ENCODE measurements at regions not wholly inside any gene's neighbourhood (a gene's known extent, or its start where the extent isn't known, plus 50 kb on each side); places are given as distances from the start of the nearest gene placed in this dataset.
"Not testable (repeated sequence)": the region's sequence is repeated elsewhere in the genome, so short reads cannot be mapped to it uniquely, and the experiment has no call there.

DNA sequence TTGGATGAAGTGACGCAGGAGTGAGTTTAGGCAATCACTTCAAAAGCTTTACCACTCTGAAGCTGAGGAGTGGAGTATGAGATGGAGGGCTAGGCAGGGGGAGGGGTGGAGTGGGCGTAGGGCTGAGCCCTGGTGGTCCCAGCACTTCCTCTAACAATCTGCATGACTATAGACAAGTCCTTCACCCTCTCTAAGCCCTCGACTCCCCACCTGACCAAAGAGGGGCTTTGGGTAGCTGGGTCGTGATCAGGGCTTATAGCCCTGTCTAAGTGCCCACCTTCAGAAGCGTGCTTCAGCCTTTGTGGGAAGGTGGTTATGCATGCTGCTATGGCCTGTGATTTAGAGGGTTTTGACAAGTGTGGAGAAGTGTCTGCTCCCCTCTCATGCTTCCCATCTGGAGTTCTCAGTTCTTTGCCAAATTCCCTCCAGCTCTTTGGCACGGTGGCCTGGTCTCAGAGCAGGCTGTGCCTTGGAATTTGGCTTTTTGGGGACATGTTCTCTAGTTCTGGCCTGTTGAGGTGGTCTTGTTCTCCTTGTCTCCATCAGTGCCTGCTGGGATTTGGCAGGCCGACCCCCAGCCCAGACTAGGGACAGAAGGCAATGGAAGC, 53.0 kb downstream of the ACTBL2 start:
- DNase-seq = no peak

DNA sequence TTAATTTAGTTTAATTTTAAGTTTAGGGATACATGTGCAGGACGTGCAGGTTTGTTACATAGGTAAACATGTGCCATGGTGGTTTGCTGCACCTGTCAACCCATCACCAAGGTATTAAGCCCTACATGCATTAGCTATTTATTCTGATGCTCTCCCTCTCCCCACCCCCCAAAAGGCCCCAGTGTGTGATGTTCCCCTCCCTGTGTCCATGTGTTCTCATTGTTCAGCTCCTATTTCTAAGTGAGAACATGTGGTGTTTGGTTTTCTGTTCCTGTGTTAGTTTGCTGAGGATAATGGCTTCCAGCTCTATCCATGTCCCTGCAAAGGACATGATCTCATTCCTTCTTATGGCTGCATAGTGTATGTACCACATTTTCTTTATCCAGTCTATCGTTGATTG, 53.6 kb downstream of the ACTBL2 start:
- DNase-seq = not testable (repeated sequence)

GRCh38 chr5:57422993-57423392, 59.6 kb downstream of the ACTBL2 start:
- DNase-seq = no peak

DNA sequence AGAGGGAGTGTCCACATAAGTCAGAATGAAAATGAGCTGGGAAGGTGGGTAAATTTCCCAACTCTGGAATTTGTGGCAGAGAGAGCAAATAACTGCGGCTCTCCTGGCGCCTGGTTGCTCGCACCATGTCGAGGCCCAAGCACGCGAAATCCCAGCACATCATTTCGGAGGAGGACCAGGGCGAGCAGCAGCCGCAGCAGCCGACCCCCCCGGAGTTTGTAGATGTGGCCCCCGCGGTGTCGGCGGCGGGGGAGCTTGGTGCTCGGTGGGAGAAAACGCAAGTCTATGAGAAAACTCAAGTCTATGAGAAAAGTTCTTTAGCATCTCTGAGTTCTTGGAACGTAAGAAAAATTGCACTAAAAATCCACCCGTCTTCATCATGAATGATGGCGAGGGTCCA, 60.3 kb downstream of the ACTBL2 start:
- no peak for DNase-seq

DNA sequence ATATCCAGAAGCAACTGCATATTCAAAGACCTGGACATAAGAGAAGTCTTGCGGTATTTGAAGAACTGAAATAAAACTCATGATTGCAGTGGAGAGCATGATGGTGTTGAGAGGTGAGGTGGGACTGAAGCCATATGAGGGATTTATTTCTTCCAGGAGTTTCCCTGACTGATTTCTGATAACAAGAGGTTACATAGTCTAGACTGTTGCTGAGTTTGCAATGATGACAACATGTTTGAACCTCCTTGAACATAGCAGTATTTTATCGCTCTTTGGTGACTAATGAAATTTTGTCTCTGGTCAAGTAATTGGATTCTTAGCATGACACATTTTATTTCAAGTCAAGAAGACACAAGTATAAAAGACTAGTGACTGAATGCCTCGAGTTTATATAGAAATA, 61.8 kb downstream of the ACTBL2 start:
- no peak for DNase-seq

DNA sequence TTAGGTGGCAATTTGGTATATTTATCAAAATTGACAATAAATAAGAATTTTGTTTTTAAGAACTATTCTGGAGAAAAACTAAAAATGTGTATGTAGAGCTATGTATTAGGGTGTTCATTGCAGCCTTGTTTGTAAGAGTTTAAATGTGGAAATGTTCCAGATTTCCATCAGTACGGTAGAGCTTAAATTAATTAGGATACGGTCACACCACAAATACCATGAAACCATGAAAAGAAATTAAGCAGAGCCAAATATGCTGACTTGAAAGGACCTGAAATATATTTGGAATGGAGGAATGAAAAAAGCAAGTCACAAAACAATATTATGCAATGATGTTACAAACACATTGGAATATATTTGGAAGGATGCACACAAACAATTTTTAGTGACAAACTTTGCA, 64.6 kb downstream of the ACTBL2 start:
- no peak for DNase-seq

GRCh38 chr5:57417320-57417719, 65.3 kb downstream of the ACTBL2 start:
- DNase-seq = no peak

DNA sequence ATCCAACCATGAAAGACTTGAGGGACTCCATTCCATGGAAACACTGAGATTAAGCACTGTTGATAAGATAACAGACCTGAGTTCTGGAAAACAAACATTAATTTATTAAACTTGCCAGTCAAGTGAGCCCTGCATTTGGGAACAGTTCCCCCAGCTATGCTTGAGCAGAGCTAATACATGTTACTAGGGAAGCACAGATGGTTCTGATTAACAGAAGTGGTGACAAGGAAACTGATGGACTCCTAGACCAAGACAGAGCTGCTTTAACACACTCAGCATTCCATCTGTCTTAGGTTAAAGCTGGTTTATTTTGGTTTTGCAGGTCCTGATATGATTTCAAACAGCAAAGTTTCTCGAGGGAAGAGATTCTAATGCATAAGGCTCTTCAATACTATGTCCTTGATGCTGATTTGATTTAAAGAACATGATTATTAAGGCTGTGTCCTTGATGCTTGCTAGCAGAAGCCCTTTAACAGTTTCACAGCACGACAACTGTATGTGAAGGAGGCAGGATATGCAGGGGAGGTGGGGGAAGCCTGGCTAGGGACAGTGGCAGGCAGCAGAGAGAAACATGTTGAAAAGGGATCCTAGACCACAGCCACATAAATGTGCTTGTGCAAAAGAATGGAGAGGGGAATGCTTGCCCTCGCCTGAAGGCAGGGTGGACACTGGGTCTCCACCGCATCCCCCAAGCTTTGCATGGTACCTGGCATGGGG, 66.2 kb downstream of the ACTBL2 start:
- no peak for DNase-seq

DNA sequence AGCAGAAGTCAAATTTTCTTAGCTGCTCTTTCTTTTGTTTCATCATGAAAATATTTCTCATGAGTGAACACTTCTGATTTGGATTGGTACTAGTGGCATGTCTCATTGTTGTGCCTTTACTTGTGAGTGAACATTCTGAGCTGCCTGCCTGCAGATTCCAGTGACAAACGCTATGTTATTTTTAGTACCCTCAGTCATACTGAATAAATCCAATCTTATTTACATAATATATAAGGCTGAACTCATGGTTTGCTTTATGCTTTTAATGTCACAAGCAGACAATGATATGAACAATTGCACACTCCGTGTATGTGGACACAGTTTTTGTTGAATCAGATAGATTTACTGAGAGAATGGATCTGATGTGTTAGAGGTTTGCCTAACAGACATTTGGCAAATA, 67.8 kb downstream of the ACTBL2 start:
- no peak for DNase-seq

DNA sequence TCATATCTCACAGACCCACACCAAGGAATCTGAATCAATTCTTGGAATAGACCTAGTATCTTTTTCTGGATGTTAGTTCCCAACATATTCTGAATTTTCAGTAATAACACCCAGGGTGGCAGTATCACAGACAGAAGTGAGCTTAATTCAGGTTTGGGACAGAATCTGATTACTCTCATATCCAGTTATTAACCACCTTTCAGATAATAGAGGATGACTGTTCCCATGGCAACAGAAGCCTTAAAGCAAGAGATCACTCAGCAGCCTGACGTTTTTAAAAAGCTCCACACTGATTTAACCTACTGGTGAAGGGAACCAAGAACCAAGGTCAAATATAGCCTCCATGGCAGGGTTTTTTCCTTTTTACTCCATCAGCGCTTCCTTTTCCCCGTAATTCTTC, 68.4 kb downstream of the ACTBL2 start:
- no peak for DNase-seq

DNA sequence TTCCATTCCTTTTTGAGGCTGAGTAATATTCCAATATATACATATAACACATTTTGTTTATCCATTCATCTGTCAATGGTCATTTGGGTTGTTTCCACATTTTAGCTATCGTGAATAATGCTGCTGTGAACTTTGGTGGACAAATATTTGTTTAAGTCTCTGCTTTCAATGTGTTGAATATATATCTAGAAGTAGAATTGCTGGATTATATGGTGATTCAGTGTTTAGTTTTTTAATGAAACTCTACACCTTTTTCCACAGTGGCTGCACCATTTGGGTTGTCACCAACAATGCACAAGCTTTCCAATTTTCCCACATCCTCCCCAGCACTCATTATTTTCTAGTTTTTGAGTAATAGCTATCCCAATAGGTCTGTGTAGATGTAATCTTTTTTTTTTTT, 69.5 kb downstream of the ACTBL2 start:
- DNase-seq = no peak

- no peak for DNase-seq
Measured at GRCh38 chr5:57412680-57413079, 69.9 kb downstream of the ACTBL2 start.

DNA sequence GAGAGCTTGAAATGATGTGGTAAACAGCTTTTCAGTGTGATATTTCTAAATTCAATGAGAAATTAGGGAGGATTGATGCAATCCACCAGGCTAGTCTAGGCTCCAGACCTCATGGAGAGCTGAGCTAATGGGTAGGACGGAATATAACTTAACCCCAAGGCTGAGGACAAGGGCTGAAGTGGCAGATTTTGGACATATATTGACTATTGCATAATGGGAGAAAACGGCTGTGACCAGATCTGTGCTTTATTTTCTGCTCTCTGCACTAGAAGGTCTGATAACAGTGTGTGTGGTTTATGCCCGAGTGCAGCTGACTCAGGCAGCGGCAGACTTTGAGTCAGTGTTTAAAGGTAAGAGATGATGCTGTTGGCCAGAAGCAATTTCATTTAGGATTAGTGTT, 70.6 kb downstream of the ACTBL2 start:
- DNase-seq = no peak

- no peak for DNase-seq
Measured at GRCh38 chr5:57410374-57411320, 72.0 kb downstream of the ACTBL2 start.

- no peak for DNase-seq
Measured at GRCh38 chr5:57408714-57409113, 73.9 kb downstream of the ACTBL2 start.

GRCh38 chr5:57408285-57408684, 74.3 kb downstream of the ACTBL2 start:
- DNase-seq = no peak

GRCh38 chr5:57407391-57407790, 75.2 kb downstream of the ACTBL2 start:
- no peak for DNase-seq

DNA sequence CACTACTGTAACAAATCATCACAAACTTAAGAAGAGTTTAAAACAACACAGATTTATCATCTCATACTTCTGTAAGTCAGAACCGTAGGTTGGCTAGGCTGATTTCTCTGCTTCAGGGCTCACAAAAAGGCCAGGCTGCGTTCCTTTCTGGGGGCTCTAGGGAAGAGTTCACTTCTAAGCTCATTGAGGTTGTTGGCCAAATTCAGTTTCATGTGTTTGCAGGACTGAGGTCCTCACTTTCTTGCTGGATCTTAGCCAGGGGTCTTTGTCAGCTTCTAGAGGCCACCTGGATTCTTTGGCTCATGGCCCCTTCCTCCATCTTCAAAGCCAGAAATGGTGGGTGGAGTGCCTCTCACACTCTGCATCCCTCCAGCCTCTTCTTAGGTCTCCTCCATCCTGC, 76.0 kb downstream of the ACTBL2 start:
- no peak for DNase-seq

DNA sequence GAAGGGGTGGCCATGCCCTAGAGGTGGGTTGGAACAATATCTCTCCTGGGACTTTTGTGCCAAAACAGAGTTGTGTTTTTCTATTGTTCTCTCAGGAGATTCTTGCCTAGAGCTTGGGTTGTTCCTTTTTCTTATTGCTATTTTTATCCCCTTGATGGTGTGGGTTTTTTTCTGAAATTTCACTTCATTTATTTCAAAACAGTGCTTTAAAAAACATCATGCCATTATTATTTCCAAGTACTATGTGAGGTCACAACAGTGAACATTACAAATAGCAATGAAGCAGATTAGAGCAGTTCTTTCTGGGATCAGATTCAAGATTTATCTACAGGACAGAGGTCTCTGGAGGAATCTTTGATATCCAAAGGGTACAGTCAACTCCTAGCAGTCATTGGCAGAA, 76.6 kb downstream of the ACTBL2 start:
- DNase-seq = no peak

DNA sequence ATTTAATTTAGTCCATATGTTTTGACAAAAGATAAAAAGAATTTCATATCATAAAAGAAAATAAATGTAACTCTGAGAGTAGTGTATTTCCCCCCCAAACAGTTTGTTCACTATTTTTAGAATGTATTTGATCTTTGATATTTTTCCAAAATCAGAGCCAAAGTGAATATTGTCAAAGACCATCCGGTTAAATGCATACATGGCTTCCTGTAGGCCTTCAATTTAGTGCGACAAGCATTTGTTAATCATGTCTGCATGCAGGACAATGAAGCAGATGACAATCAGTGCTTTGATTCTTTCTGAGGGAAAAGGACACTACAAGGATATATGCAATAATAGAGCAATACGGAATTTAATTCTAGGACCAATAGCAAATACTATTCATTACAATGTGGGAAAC, 79.8 kb downstream of the ACTBL2 start:
- no peak for DNase-seq

DNA sequence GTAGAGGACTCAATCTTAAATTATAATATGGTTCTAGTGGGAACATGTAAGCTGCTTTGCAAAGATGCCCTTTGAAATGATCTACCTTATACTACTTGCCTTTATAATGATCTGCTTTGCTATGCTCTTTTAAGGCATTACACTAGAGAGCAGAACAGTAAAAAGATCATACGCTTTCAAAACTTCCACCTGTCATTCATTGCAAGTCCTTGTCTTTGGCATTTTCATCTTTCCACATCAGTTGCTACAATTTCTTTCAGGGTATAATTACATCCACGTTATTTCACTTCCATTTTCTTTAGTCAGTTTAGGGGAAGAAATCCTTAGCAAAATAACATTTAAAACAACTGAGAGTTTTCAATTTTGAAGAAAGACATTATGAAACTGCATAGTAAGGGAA, 80.3 kb downstream of the ACTBL2 start:
- no peak for DNase-seq

GRCh38 chr5:57398413-57399093, 84.1 kb downstream of the ACTBL2 start:
- DNase-seq = no peak

DNA sequence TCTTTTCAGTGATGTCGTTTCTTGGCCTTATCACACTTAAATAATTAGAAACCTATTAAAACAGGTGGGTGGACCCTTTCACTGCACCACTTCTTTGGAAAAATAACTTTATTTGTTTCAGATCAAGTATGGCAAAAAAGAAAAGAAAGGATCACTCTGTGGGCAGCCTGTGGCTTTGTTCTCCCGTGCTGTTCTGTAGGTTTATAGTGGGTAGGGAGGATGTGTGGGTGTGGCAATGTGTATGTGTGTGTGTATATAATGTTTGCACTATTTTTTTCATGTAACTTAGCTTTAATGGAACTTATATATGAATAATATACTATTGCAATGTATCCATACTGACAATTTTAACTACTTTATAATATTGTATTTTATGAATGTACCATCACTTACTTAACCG, 85.9 kb downstream of the ACTBL2 start:
- no peak for DNase-seq
